B cell (primary cell): ENCODE measurements at regions not wholly inside any gene's neighbourhood (a gene's known extent, or its start where the extent isn't known, plus 50 kb on each side); places are given as distances from the start of the nearest gene placed in this dataset.

Experiments
- CTCF ChIP-seq: fragments of 200-600 bp; IDR thresholded peaks from one replicate; pipeline ENCODE4 v1.8.0; 2022; ENCODE audit warnings: antibody characterized with exemption, mild to moderate bottlenecking
- EZH2 ChIP-seq: IDR thresholded peaks from 2 replicates; pipeline ENCODE4 v1.6.1; 2012; ENCODE audit warnings: borderline replicate concordance, low read depth, mild to moderate bottlenecking, moderate library complexity, low read length; ENCODE audit not compliant: insufficient read depth, poor library complexity, severe bottlenecking

GRCh38 chr2:42922293-42922692, 129.9 kb upstream of the HAAO start:
- TF ChIP-seq CTCF: no peak
- TF ChIP-seq EZH2: no peak
